Trophoblast cell (in vitro differentiated cells and primary cell): ENCODE measurements at regions not wholly inside any gene's neighbourhood (a gene's known extent, or its start where the extent isn't known, plus 50 kb on each side); places are given as distances from the start of the nearest gene placed in this dataset.

Source experiments
- DNase-seq, 2 donors: peaks; one replicate each; pipeline ENCODE4 v3.0.0-alpha.2; 2016
- H2AFZ ChIP-seq: 2 replicates; pipeline ENCODE4 v1.6.1; 2013; ENCODE audit warnings: low read length, moderate library complexity, mild to moderate bottlenecking; ENCODE audit not compliant: insufficient read depth, poor library complexity
- H2AK5ac ChIP-seq: 2 replicates; pipeline ENCODE4 v1.6.1; 2013; ENCODE audit warnings: mild to moderate bottlenecking, low read length
- H2BK120ac ChIP-seq: 2 replicates; pipeline ENCODE4 v1.6.1; 2013; ENCODE audit warnings: low read length, mild to moderate bottlenecking, moderate library complexity; ENCODE audit not compliant: insufficient read depth, poor library complexity
- H2BK12ac ChIP-seq: 2 replicates; pipeline ENCODE4 v1.6.1; 2013; ENCODE audit warnings: mild to moderate bottlenecking, low read length, moderate library complexity
- H2BK5ac ChIP-seq: 2 replicates; pipeline ENCODE4 v1.6.1; 2013; ENCODE audit warnings: low read length, low read depth, moderate library complexity, mild to moderate bottlenecking; ENCODE audit not compliant: poor library complexity
- H3K14ac ChIP-seq: 2 replicates; pipeline ENCODE4 v1.6.1; 2013; ENCODE audit warnings: mild to moderate bottlenecking, low read length
- H3K18ac ChIP-seq: 2 replicates; pipeline ENCODE4 v1.6.1; 2013; ENCODE audit warnings: mild to moderate bottlenecking, low read length
- H3K23ac ChIP-seq: 2 replicates; pipeline ENCODE4 v1.6.1; 2013; ENCODE audit warnings: low read length
- H3K27ac ChIP-seq: 2 replicates; pipeline ENCODE4 v1.5.1; 2013; ENCODE audit warnings: low read depth, mild to moderate bottlenecking, inconsistent platforms, low read length, moderate library complexity
- H3K27me3 ChIP-seq: 2 replicates; pipeline ENCODE4 v1.6.1; 2013; ENCODE audit warnings: inconsistent platforms, mild to moderate bottlenecking, low read length, moderate library complexity; ENCODE audit not compliant: insufficient read depth
- H3K36me3 ChIP-seq, 2 experiments: 1 replicate in 1 of 2; 2 replicates in 1 of 2; pipeline ENCODE4 v1.6.1; 2013; ENCODE audit warnings: low read length in 2 of 2, mild to moderate bottlenecking in 2 of 2, moderate library complexity in 1 of 2; ENCODE audit not compliant: insufficient read depth in 2 of 2, control insufficient read depth in 1 of 2
- H3K4ac ChIP-seq: 2 replicates; pipeline ENCODE4 v1.6.1; 2013; ENCODE audit warnings: low read depth, mild to moderate bottlenecking, low read length, moderate library complexity
- H3K4me1 ChIP-seq, 2 experiments: 1 replicate in 1 of 2; 2 replicates in 1 of 2; pipeline ENCODE4 v1.6.1; 2013; ENCODE audit warnings: low read length in 2 of 2, mild to moderate bottlenecking in 2 of 2, moderate library complexity in 1 of 2; ENCODE audit not compliant: insufficient read depth in 2 of 2, control insufficient read depth in 1 of 2
- H3K4me2 ChIP-seq: 2 replicates; pipeline ENCODE4 v1.6.1; 2013; ENCODE audit warnings: inconsistent platforms, mild to moderate bottlenecking, low read length, moderate library complexity
- H3K4me3 ChIP-seq: 2 replicates; pipeline ENCODE4 v1.5.1; 2013; ENCODE audit warnings: mild to moderate bottlenecking, low read depth, low read length, inconsistent platforms
- H3K79me1 ChIP-seq: one replicate; pipeline ENCODE4 v1.6.1; 2013; ENCODE audit warnings: low read length
- H3K79me2 ChIP-seq: 2 replicates; pipeline ENCODE4 v1.6.1; 2013; ENCODE audit warnings: low read length, mild to moderate bottlenecking; ENCODE audit not compliant: control insufficient read depth, insufficient read depth, poor library complexity
- H3K9ac ChIP-seq: 2 replicates; pipeline ENCODE4 v1.6.1; 2013; ENCODE audit warnings: mild to moderate bottlenecking, low read length
- H3K9me3 ChIP-seq: 2 replicates; pipeline ENCODE4 v1.6.1; 2013; ENCODE audit warnings: low read depth, mild to moderate bottlenecking, control low read depth, inconsistent platforms, low read length; ENCODE audit not compliant: insufficient read depth
- H4K12ac ChIP-seq: 2 replicates; pipeline ENCODE4 v1.6.1; 2013; ENCODE audit warnings: low read depth, mild to moderate bottlenecking, low read length, moderate library complexity
- H4K8ac ChIP-seq: 2 replicates; pipeline ENCODE4 v1.6.1; 2013; ENCODE audit warnings: low read depth, mild to moderate bottlenecking, low read length, moderate library complexity
- H4K91ac ChIP-seq: one replicate; pipeline ENCODE4 v1.6.1; 2013; ENCODE audit warnings: low read depth, mild to moderate bottlenecking, low read length, moderate library complexity
- WGBS: extraction: QIAGEN DNeasy Blood & Tissue Kit; methylation state at CpG from one replicate; pipeline ENCODE4 v1.1.7; 2013; ENCODE audit warnings: missing lambda C conversion rate; ENCODE audit not compliant: insufficient read length, insufficient coverage; ENCODE audit errors: extremely low coverage; 5-methylcytosine and 5-hydroxymethylcytosine counted together

- Histone ChIP-seq H3K9me3 (no peaks in the 10 kb centered on the region), H3K4me3 (no peak overlapping the region), H2AFZ (no peak overlapping the region), H3K18ac (no peak overlapping the region), H3K4ac (no peak overlapping the region), H3K4me1 (peaks cover 15 to 23% of the 10 kb centered on the region in 2 experiments), H2BK120ac (no peak overlapping the region), H4K8ac (no peak overlapping the region), H3K23ac (no peak overlapping the region), H3K79me1 (peaks cover 5% of the 10 kb centered on the region), H3K9ac (no peak overlapping the region), H3K4me2 (no peak overlapping the region), H3K14ac (no peak overlapping the region), H3K27me3 (no peaks in the 10 kb centered on the region), H4K12ac (no peak overlapping the region), H3K27ac (no peak overlapping the region), H4K91ac (no peak overlapping the region), H2BK5ac (no peak overlapping the region), H3K79me2 (no peaks in the 10 kb centered on the region), H3K36me3 (no peaks in the 10 kb centered on the region), H2BK12ac (no peak overlapping the region), H2AK5ac (no peak overlapping the region)
- WGBS, result no CpG with 5 or more reads among the region's 2 CpGs
- peak in 1 of 2 donors; percentile 51 for DNase-seq
Observed at GRCh38 chr2:128541448-128541847, 222.8 kb upstream of the HS6ST1 start.

DNA sequence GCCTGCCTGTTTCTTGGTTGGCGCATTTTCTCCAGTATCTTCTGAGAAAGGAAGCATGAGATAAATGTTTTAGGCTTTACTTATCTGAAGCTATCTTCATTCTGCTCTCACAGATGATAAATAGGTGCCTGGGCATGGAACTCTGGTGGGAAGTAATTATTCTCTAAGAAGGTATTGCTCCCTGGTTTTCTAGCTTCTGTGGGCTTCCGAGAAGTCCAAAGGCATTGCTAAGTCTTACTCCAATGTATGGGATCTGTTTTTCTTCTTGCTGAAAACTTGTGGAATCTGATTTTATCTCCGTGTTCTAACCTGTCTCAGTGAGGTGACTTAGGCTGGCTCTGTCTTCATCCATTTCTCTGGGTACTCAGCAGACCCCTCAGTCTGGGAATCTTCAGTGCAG lies 224.4 kb upstream of the HS6ST1 start:
- Histone ChIP-seq H3K79me1 (peaks cover 5% of the 10 kb centered on the region), H3K27ac (peak overlapping the region; percentile 71), H4K12ac (no peak overlapping the region), H3K14ac (no peak overlapping the region), H3K4me1 (peaks cover 9 to 27% of the 10 kb centered on the region in 2 experiments), H4K91ac (no peak overlapping the region), H3K18ac (no peak overlapping the region), H3K9ac (no peak overlapping the region), H2AK5ac (no peak overlapping the region), H2BK5ac (no peak overlapping the region), H3K36me3 (no peaks in the 10 kb centered on the region), H3K4me3 (no peak overlapping the region), H3K23ac (no peak overlapping the region), H3K4me2 (no peak overlapping the region), H3K9me3 (no peaks in the 10 kb centered on the region), H3K79me2 (no peaks in the 10 kb centered on the region), H4K8ac (no peak overlapping the region), H3K27me3 (no peaks in the 10 kb centered on the region), H2BK12ac (no peak overlapping the region), H3K4ac (no peak overlapping the region), H2AFZ (no peak overlapping the region), H2BK120ac (no peak overlapping the region)
- no CpG with 5 or more reads among the region's 3 CpGs for WGBS
- peak in 1 of 2 donors; percentile 73 for DNase-seq

- Histone ChIP-seq H4K8ac (peak overlapping the region; percentile 40), H3K4me2 (no peak overlapping the region), H3K9ac (no peak overlapping the region), H3K27me3 (no peaks in the 10 kb centered on the region), H3K4ac (no peak overlapping the region), H2BK5ac (peak overlapping the region; percentile 49), H2BK12ac (peak overlapping the region; percentile 54), H3K14ac (no peak overlapping the region), H3K36me3 (no peaks in the 10 kb centered on the region), H3K18ac (no peak overlapping the region), H4K91ac (peak overlapping the region; percentile 33), H3K27ac (peak overlapping the region; percentile 71), H3K4me3 (no peak overlapping the region), H3K23ac (no peak overlapping the region), H2AFZ (no peak overlapping the region), H3K79me1 (peaks cover 5% of the 10 kb centered on the region), H2AK5ac (no peak overlapping the region), H3K9me3 (peaks cover 1% of the 10 kb centered on the region), H2BK120ac (peak overlapping the region; percentile 49), H4K12ac (no peak overlapping the region), H3K79me2 (no peaks in the 10 kb centered on the region), H3K4me1 (peaks cover 13 to 31% of the 10 kb centered on the region in 2 experiments)
- WGBS, result no CpG with 5 or more reads among the region's 10 CpGs
- DNase-seq, result peak; percentile 88 to 92
Observed at GRCh38 chr2:128543646-128544045, 225.0 kb upstream of the HS6ST1 start.

GRCh38 chr2:128544321-128545037 lies 225.8 kb upstream of the HS6ST1 start:
- WGBS, result no CpG with 5 or more reads among the region's 16 CpGs

More at GRCh38 chr2:128544321-128545037, 225.8 kb upstream of the HS6ST1 start:
- no peak overlapping the region for H3K27ac ChIP-seq
- no peak overlapping the region for H2AK5ac ChIP-seq
- H3K4ac ChIP-seq, result no peak overlapping the region
- H2BK12ac ChIP-seq, result no peak overlapping the region
- H2BK5ac ChIP-seq, result no peak overlapping the region
- no peaks in the 10 kb centered on the region for H3K79me2 ChIP-seq
- H3K79me1 ChIP-seq, result peaks cover 5% of the 10 kb centered on the region
- H3K4me1 ChIP-seq, result peaks cover 14 to 36% of the 10 kb centered on the region in 2 experiments
- H4K12ac ChIP-seq, result no peak overlapping the region
- H2AFZ ChIP-seq, result no peak overlapping the region
- H4K91ac ChIP-seq, result peak overlapping the region; percentile 1
- H3K9ac ChIP-seq, result no peak overlapping the region
- H3K18ac ChIP-seq, result no peak overlapping the region
- no peak overlapping the region for H4K8ac ChIP-seq
- H3K9me3 ChIP-seq, result peaks cover 2% of the 10 kb centered on the region
- no peak overlapping the region for H3K4me2 ChIP-seq
- H2BK120ac ChIP-seq, result no peak overlapping the region
- no peak overlapping the region for H3K14ac ChIP-seq
- no peaks in the 10 kb centered on the region for H3K36me3 ChIP-seq
- no peak overlapping the region for H3K23ac ChIP-seq
- H3K27me3 ChIP-seq, result no peaks in the 10 kb centered on the region
- no peak overlapping the region for H3K4me3 ChIP-seq
- peak in 1 of 2 donors; percentile 25 for DNase-seq
